Ovary (tissue), 7 donors: ENCODE measurements at regions not wholly inside any gene's neighbourhood (a gene's known extent, or its start where the extent isn't known, plus 50 kb on each side); places are given as distances from the start of the nearest gene placed in this dataset.

Experiments
- DNase-seq, 5 donors: peaks; one replicate each; pipeline ENCODE4 v3.0.0-alpha.2; 2019 to 2020
- H3K27ac ChIP-seq, 2 donors: fragments of 200-600 bp; one replicate each; pipeline versions ENCODE4 v1.5.1 to v1.8.0; 2019 to 2022
- H3K27me3 ChIP-seq: fragments of 200-600 bp; one replicate; pipeline ENCODE4 v1.8.0; 2022
- H3K36me3 ChIP-seq: fragments of 200-600 bp; sonication (generic); one replicate; pipeline ENCODE4 v1.5.1; 2019
- H3K4me1 ChIP-seq: one replicate; pipeline ENCODE4 v1.8.1; 2013; ENCODE audit warnings: mild to moderate bottlenecking, moderate library complexity; ENCODE audit not compliant: insufficient read depth
- H3K4me3 ChIP-seq: fragments of 200-600 bp; sonication (generic); one replicate; pipeline ENCODE4 v1.5.1; 2017
- H3K9me3 ChIP-seq, 2 donors: fragments of 200-600 bp in 1 of 2; sonication (generic) in 1 of 2; one replicate each; pipeline versions ENCODE4 v1.5.1 to v1.8.1; 2013 to 2019; ENCODE audit warnings: mild to moderate bottlenecking in 1 of 2, moderate library complexity in 1 of 2
- CTCF ChIP-seq, 3 donors: fragments of 450-650 bp in 2 of 3; fragments of 200-600 bp in 1 of 3; IDR thresholded peaks; one replicate each; pipeline versions ENCODE4 v1.5.1 to v1.8.0; 2016 to 2022; ENCODE audit warnings: antibody characterized with exemption in 3 of 3, mild to moderate bottlenecking in 1 of 3
- EP300 ChIP-seq: sonication (generic); formaldehyde crosslinking; IDR thresholded peaks from one replicate; pipeline ENCODE4 v1.6.1; 2017; ENCODE audit warnings: antibody characterized with exemption
- POLR2A ChIP-seq: fragments of 450-650 bp; IDR thresholded peaks from one replicate; pipeline ENCODE4 v1.6.1; 2017; ENCODE audit warnings: antibody characterized with exemption, mild to moderate bottlenecking, moderate library complexity
- WGBS, 3 donors: extraction: QIAGEN DNeasy Blood & Tissue Kit in 1 of 3; methylation state at CpG; one replicate each; pipeline versions ENCODE4 v1.1.5 to v1.1.7; 2013 to 2017; 5-methylcytosine and 5-hydroxymethylcytosine counted together
- intact Hi-C, 4 donors: fragments of 100-400 bp; cut with DNase I; formaldehyde crosslinking; loops; one replicate each; pipeline versions ENCODE4 v1.11.0 to v1.15.1; 2022 to 2023
- donor health status: DM: no; HTN: no; CAD: no; lungs with moderate emphysema.
- donor health status: DM: no; HTN: no; CAD: no.
- donor health status: Bipolar disorder and iron deficiency.
- donor health status: DM: no; HTN: no; CAD: no.
- donor health status: DM: yes; HTN: yes; CAD: no.

DNA sequence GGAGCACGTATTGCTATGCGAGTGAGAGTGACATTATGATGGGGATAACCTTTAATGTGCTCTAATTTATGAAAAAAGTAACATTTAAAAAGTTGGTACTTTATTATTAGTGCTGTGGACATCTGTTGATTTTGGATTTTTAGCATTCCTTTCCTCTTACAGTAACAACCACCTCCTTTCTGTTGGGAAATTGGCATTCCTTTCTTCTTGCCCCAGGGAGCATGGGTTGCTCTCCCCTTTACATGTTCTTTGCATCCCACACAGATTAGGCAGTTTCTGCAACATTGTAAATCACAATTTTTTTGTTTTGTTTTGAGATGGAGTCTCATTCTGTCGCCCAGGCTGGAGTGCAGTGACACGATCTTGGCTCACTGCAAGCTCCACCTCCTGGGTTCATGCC, 300.2 kb downstream of the LPIN1 start:
- WGBS, 3 donors: 23 to 42% (median 32%) methylated on average over 4 of the region's 4 CpGs
- Histone ChIP-seq H3K4me3 (no peak overlapping the region), H3K27ac (no peak overlapping the region), H3K4me1 (peaks cover 3% of the 10 kb centered on the region), H3K36me3 (no peaks in the 10 kb centered on the region), H3K9me3 (no peaks in the 10 kb centered on the region), H3K27me3 (no peaks in the 10 kb centered on the region)
- TF ChIP-seq EP300: no peak
- no peak for TF ChIP-seq POLR2A
- TF ChIP-seq CTCF (IDR thresholded peaks at IDR 0.05): no peak
- DNase-seq: no peak
- intact Hi-C loops: no loop called here

DNA sequence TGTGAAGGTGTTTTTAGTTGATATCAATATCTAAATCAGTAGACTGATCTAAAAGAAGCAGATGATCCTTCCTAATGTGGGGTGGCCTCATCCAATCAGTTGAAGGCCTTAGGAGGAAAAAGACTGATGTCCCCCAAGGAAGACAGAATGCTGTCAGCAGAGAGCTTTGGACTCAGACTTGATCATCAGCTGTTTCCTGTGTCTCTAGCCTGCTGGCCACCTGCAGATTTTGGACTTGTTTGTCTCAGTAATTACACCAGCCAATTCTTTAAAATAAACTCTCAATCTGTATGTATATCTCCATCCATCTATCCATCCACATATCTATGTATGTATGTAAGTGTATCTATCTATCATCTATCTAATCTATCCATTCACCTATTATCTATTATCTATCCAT, 301.3 kb downstream of the LPIN1 start:
- TF ChIP-seq EP300 (no peak), CTCF (IDR thresholded peaks at IDR 0.05) (no peak), POLR2A (no peak)
- Histone ChIP-seq H3K36me3 (no peaks in the 10 kb centered on the region), H3K9me3 (no peaks in the 10 kb centered on the region), H3K4me3 (no peak overlapping the region), H3K27ac (no peak overlapping the region), H3K4me1 (peaks cover 3% of the 10 kb centered on the region), H3K27me3 (no peaks in the 10 kb centered on the region)
- intact Hi-C loops: no loop called here
- DNase-seq: no peak

DNA sequence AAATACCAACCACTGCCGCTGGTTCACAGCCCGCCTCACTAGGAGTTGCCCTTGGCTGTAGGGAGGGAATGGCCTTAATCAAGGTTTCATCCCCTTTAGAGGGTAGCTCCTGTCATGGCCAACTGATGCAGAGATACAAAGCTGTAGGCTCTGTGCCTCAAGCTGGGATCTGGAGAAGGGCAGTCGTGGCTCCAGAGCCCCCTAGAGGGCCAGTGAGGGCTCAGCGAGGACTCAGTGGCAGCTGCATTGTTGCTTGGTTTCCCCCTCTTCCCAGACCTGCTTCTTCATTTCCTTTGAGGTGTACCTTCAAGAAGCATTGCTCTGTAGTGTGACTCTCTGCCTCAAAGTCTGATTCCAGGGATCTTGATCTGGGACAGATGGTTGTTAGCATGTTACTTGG, 302.1 kb downstream of the LPIN1 start:
- Histone ChIP-seq H3K27ac (no peak overlapping the region), H3K4me3 (no peak overlapping the region), H3K27me3 (no peaks in the 10 kb centered on the region), H3K36me3 (no peaks in the 10 kb centered on the region), H3K4me1 (peaks cover 3% of the 10 kb centered on the region), H3K9me3 (no peaks in the 10 kb centered on the region)
- no peak for TF ChIP-seq CTCF (IDR thresholded peaks at IDR 0.05)
- 78 to 86% (median 85%) methylated on average over 4 of the region's 4 CpGs for WGBS, 3 donors
- intact Hi-C loops: no loop called here
- DNase-seq: no peak

GRCh38 chr2:12050396-12050795, 304.0 kb downstream of the LPIN1 start:
- WGBS, 3 donors: 70 to 75% (median 71%) methylated on average over 6 of the region's 6 CpGs
- intact Hi-C loops: no loop called here

More at GRCh38 chr2:12050396-12050795, 304.0 kb downstream of the LPIN1 start:
- no peak for DNase-seq
- no peaks in the 10 kb centered on the region for H3K9me3 ChIP-seq
- no peak overlapping the region for H3K27ac ChIP-seq
- H3K27me3 ChIP-seq: no peaks in the 10 kb centered on the region
- no peak for TF ChIP-seq CTCF (IDR thresholded peaks at IDR 0.05)
- TF ChIP-seq POLR2A: no peak
- TF ChIP-seq EP300: no peak
- no peak overlapping the region for H3K4me3 ChIP-seq
- no peaks in the 10 kb centered on the region for H3K36me3 ChIP-seq
- H3K4me1 ChIP-seq: peaks cover 3% of the 10 kb centered on the region
